ENCODE measurements at regions not wholly inside any gene's neighbourhood (a gene's known extent, or its start where the extent isn't known, plus 50 kb on each side); places are given as distances from the start of the nearest gene placed in this dataset.

- no peaks in the 10 kb centered on the region for H3K9me3 ChIP-seq (ENCODE audit: control insufficient read depth, low read length)
Measured at GRCh38 chr12:105622220-105622619, 291.7 kb downstream of the C12orf75 start.

GRCh38 chr12:105622846-105623736 lies 292.6 kb downstream of the C12orf75 start:
- no peak for TF ChIP-seq CTCF (IDR thresholded peaks at IDR 0.05)
- Histone ChIP-seq H3K9ac (no peak overlapping the region), H3K27ac (no peak overlapping the region)

More at GRCh38 chr12:105622220-105622619, 291.7 kb downstream of the C12orf75 start:
- Histone ChIP-seq H3K27me3 (ENCODE audit: control insufficient read depth, insufficient read depth, low read length) (no peaks in the 10 kb centered on the region), H3K4me1 (no peaks in the 10 kb centered on the region), H3K27ac (no peak overlapping the region), H3K4me2 (ENCODE audit: low read length) (no peak overlapping the region), H3K79me2 (no peaks in the 10 kb centered on the region), H3K4me3 (ENCODE audit: low read depth, low read length) (no peak overlapping the region), H3K9ac (no peak overlapping the region), H3K36me3 (ENCODE audit: control insufficient read depth, insufficient read depth, low read length) (no peaks in the 10 kb centered on the region), H2AFZ (no peak overlapping the region)
- TF ChIP-seq CTCF (IDR thresholded peaks at IDR 0.05), result no peak

GRCh38 chr12:105626653-105627052 lies 296.2 kb downstream of the C12orf75 start:
- H3K4me2 ChIP-seq (ENCODE audit: low read length), result no peak overlapping the region
- TF ChIP-seq CTCF (IDR thresholded peaks at IDR 0.05), result no peak
- H3K27me3 ChIP-seq (ENCODE audit: control insufficient read depth, insufficient read depth, low read length), result no peaks in the 10 kb centered on the region
- H3K9me3 ChIP-seq (ENCODE audit: control insufficient read depth, low read length), result no peaks in the 10 kb centered on the region
- no peak overlapping the region for H3K9ac ChIP-seq
- H3K36me3 ChIP-seq (ENCODE audit: control insufficient read depth, insufficient read depth, low read length), result no peaks in the 10 kb centered on the region
- no peaks in the 10 kb centered on the region for H3K79me2 ChIP-seq
- H3K4me3 ChIP-seq (ENCODE audit: low read depth, low read length), result no peak overlapping the region
- no peak overlapping the region for H3K27ac ChIP-seq
- no peak overlapping the region for H2AFZ ChIP-seq
- no peaks in the 10 kb centered on the region for H3K4me1 ChIP-seq

More at GRCh38 chr12:105622846-105623736, 292.6 kb downstream of the C12orf75 start:
- no peaks in the 10 kb centered on the region for H3K36me3 ChIP-seq (ENCODE audit: control insufficient read depth, insufficient read depth, low read length)
- no peaks in the 10 kb centered on the region for H3K9me3 ChIP-seq (ENCODE audit: control insufficient read depth, low read length)
- H3K27me3 ChIP-seq (ENCODE audit: control insufficient read depth, insufficient read depth, low read length), result no peaks in the 10 kb centered on the region
- no peak overlapping the region for H3K4me2 ChIP-seq (ENCODE audit: low read length)
- no peaks in the 10 kb centered on the region for H3K79me2 ChIP-seq
- H3K4me3 ChIP-seq (ENCODE audit: low read depth, low read length), result no peak overlapping the region
- no peaks in the 10 kb centered on the region for H3K4me1 ChIP-seq
- no peak overlapping the region for H2AFZ ChIP-seq

- no peak overlapping the region for H3K4me3 ChIP-seq (ENCODE audit: low read depth, low read length)
- no peaks in the 10 kb centered on the region for H3K27me3 ChIP-seq (ENCODE audit: control insufficient read depth, insufficient read depth, low read length)
- H2AFZ ChIP-seq, result no peak overlapping the region
- no peaks in the 10 kb centered on the region for H3K79me2 ChIP-seq
- no peaks in the 10 kb centered on the region for H3K36me3 ChIP-seq (ENCODE audit: control insufficient read depth, insufficient read depth, low read length)
- H3K27ac ChIP-seq, result no peak overlapping the region
- H3K9ac ChIP-seq, result no peak overlapping the region
- H3K4me2 ChIP-seq (ENCODE audit: low read length), result no peak overlapping the region
- no peaks in the 10 kb centered on the region for H3K4me1 ChIP-seq
- no peak for TF ChIP-seq CTCF (IDR thresholded peaks at IDR 0.05)
- H3K9me3 ChIP-seq (ENCODE audit: control insufficient read depth, low read length), result no peaks in the 10 kb centered on the region
Measured at GRCh38 chr12:105637470-105637869, 307.0 kb downstream of the C12orf75 start.

- no peak overlapping the region for H3K27ac ChIP-seq
- no peak overlapping the region for H3K4me2 ChIP-seq (ENCODE audit: low read length)
- H2AFZ ChIP-seq, result no peak overlapping the region
- no peaks in the 10 kb centered on the region for H3K4me1 ChIP-seq
- no peaks in the 10 kb centered on the region for H3K36me3 ChIP-seq (ENCODE audit: control insufficient read depth, insufficient read depth, low read length)
- no peak for TF ChIP-seq CTCF (IDR thresholded peaks at IDR 0.05)
- no peak overlapping the region for H3K9ac ChIP-seq
- H3K9me3 ChIP-seq (ENCODE audit: control insufficient read depth, low read length), result no peaks in the 10 kb centered on the region
- H3K27me3 ChIP-seq (ENCODE audit: control insufficient read depth, insufficient read depth, low read length), result no peaks in the 10 kb centered on the region
- H3K4me3 ChIP-seq (ENCODE audit: low read depth, low read length), result no peak overlapping the region
- H3K79me2 ChIP-seq, result no peaks in the 10 kb centered on the region
Measured at GRCh38 chr12:105640761-105641160, 310.3 kb downstream of the C12orf75 start.
